Peyer's patch (tissue), 4 donors: ENCODE measurements at regions not wholly inside any gene's neighbourhood (a gene's known extent, or its start where the extent isn't known, plus 50 kb on each side); places are given as distances from the start of the nearest gene placed in this dataset.

Experiments used
- CTCF ChIP-seq, 6 experiments: fragments of 450-650 bp in 4 of 6; fragments of 200-600 bp in 2 of 6; sonication (generic) in 1 of 6; IDR thresholded peaks; one replicate each; pipeline ENCODE4 v1.5.1; 2017 to 2019; ENCODE audit warnings: antibody characterized with exemption in 6 of 6, mild to moderate bottlenecking in 3 of 6, moderate library complexity in 1 of 6
- POLR2A ChIP-seq, 2 donors: fragments of 450-650 bp; IDR thresholded peaks; one replicate each; pipeline ENCODE4 v1.5.1; 2017; ENCODE audit warnings: antibody characterized with exemption in 2 of 2, mild to moderate bottlenecking in 2 of 2, moderate library complexity in 2 of 2

- TF ChIP-seq CTCF (IDR thresholded peaks at IDR 0.05) (no peak), POLR2A (IDR thresholded peaks at IDR 0.05) (no peak)
Measured at GRCh38 chr21:25408666-25409065, 198.6 kb downstream of the MRPL39 start.
